Dedifferentiated amniotic fluid mesenchymal stem cell (primary cell): ENCODE measurements at regions not wholly inside any gene's neighbourhood (a gene's known extent, or its start where the extent isn't known, plus 50 kb on each side); places are given as distances from the start of the nearest gene placed in this dataset.

Source experiments
- DNase-seq: peaks from one replicate; pipeline ENCODE4 v3.0.0-alpha.2; 2016; ENCODE audit errors: extremely low spot score

- no peak for DNase-seq
Observed at GRCh38 chr9:27749838-27750237, 176.6 kb upstream of the C9orf72 start.

GRCh38 chr9:27750566-27750965 is 177.3 kb upstream of the C9orf72 start:
- DNase-seq: no peak

- DNase-seq: no peak
Observed at GRCh38 chr9:27752069-27752468, 178.8 kb upstream of the C9orf72 start.

GRCh38 chr9:27755846-27756245 is 182.6 kb upstream of the C9orf72 start:
- no peak for DNase-seq

- no peak for DNase-seq
Observed at GRCh38 chr9:27756418-27756817, 183.1 kb upstream of the C9orf72 start.

GRCh38 chr9:27763831-27764230 is 190.6 kb upstream of the C9orf72 start:
- DNase-seq: no peak

- DNase-seq: no peak
Observed at GRCh38 chr9:27765266-27766072, 192.2 kb upstream of the C9orf72 start.

- no peak for DNase-seq
Observed at GRCh38 chr9:27766073-27766835, 193.0 kb upstream of the C9orf72 start.

- no peak for DNase-seq
Observed at GRCh38 chr9:27768781-27769180, 195.5 kb upstream of the C9orf72 start.

- DNase-seq: no peak
Observed at GRCh38 chr9:27770541-27770940, 197.3 kb upstream of the C9orf72 start.

- DNase-seq: no peak
Observed at GRCh38 chr9:27771803-27772545, 198.7 kb upstream of the C9orf72 start.

- no peak for DNase-seq
Observed at GRCh38 chr9:27784847-27785713, 211.8 kb upstream of the C9orf72 start.

GRCh38 chr9:27785714-27786100 is 212.4 kb upstream of the C9orf72 start:
- no peak for DNase-seq

GRCh38 chr9:27787891-27788290 is 214.6 kb upstream of the C9orf72 start:
- DNase-seq: no peak

GRCh38 chr9:27791311-27791710 is 218.0 kb upstream of the C9orf72 start:
- no peak for DNase-seq

GRCh38 chr9:27792971-27793689 is 219.8 kb upstream of the C9orf72 start:
- no peak for DNase-seq

GRCh38 chr9:27799326-27799725 is 226.0 kb upstream of the C9orf72 start:
- DNase-seq: no peak

GRCh38 chr9:27800159-27800558 is 226.9 kb upstream of the C9orf72 start:
- DNase-seq: no peak

GRCh38 chr9:27800692-27801370 is 227.6 kb upstream of the C9orf72 start:
- no peak for DNase-seq

GRCh38 chr9:27801545-27801944 is 228.3 kb upstream of the C9orf72 start:
- no peak for DNase-seq
